ENCODE measurements at regions not wholly inside any gene's neighbourhood (a gene's known extent, or its start where the extent isn't known, plus 50 kb on each side); places are given as distances from the start of the nearest gene placed in this dataset.

GRCh38 chr2:204479557-204479956 lies 65.7 kb upstream of the PARD3B start:
- DNase-seq (ENCODE audit: low spot score) = no peak

- DNase-seq (ENCODE audit: low spot score) = no peak
Measured at GRCh38 chr2:204480676-204481075, 64.6 kb upstream of the PARD3B start.

- DNase-seq (ENCODE audit: low spot score) = no peak
Measured at GRCh38 chr2:204483608-204484081, 61.6 kb upstream of the PARD3B start.

- no peak for DNase-seq (ENCODE audit: low spot score)
Measured at GRCh38 chr2:204486321-204486720, 59.0 kb upstream of the PARD3B start.

GRCh38 chr2:204486805-204487204 lies 58.5 kb upstream of the PARD3B start:
- DNase-seq (ENCODE audit: low spot score) = no peak

- DNase-seq (ENCODE audit: low spot score) = no peak
Measured at GRCh38 chr2:204487447-204488229, 57.6 kb upstream of the PARD3B start.

GRCh38 chr2:204491528-204491927 lies 53.7 kb upstream of the PARD3B start:
- DNase-seq (ENCODE audit: low spot score) = no peak

GRCh38 chr2:204492417-204492816 lies 52.9 kb upstream of the PARD3B start:
- DNase-seq (ENCODE audit: low spot score) = no peak

GRCh38 chr2:204494681-204495080 lies 50.6 kb upstream of the PARD3B start:
- DNase-seq (ENCODE audit: low spot score) = no peak

GRCh38 chr2:204495381-204495780 lies 49.9 kb upstream of the PARD3B start:
- DNase-seq (ENCODE audit: low spot score) = no peak

Data from CD4-positive, alpha-beta T cell treated with Interleukin-2 at 100 ng/mL for 4 hours (primary cell).